Astrocyte (in vitro differentiated cells and primary cell): ENCODE measurements at regions not wholly inside any gene's neighbourhood (a gene's known extent, or its start where the extent isn't known, plus 50 kb on each side); places are given as distances from the start of the nearest gene placed in this dataset.
"Not testable (repeated sequence)": the region's sequence is repeated elsewhere in the genome, so short reads cannot be mapped to it uniquely, and the experiment has no call there.

Experiments used
- CTCF ChIP-seq: IDR thresholded peaks from 2 replicates; pipeline ENCODE4 v1.5.1; 2011; ENCODE audit warnings: low read depth, mild to moderate bottlenecking, inconsistent platforms, low read length, moderate library complexity; ENCODE audit not compliant: insufficient read depth
- EZH2 ChIP-seq: IDR thresholded peaks from 2 replicates; pipeline ENCODE4 v1.6.1; 2012; ENCODE audit warnings: mild to moderate bottlenecking, low read length, inconsistent platforms; ENCODE audit not compliant: insufficient read depth

- not testable (repeated sequence) for TF ChIP-seq CTCF, EZH2
Observed at GRCh38 chr20:55074266-55074840, 599.0 kb downstream of the DOK5 start.
